Posterior vena cava (tissue), 2 donors: ENCODE measurements at regions not wholly inside any gene's neighbourhood (a gene's known extent, or its start where the extent isn't known, plus 50 kb on each side); places are given as distances from the start of the nearest gene placed in this dataset.
"Not testable (repeated sequence)": the region's sequence is repeated elsewhere in the genome, so short reads cannot be mapped to it uniquely, and the experiment has no call there.

Experiments used
- DNase-seq: peaks from one replicate; pipeline ENCODE4 v3.0.0-alpha.2; 2020; ENCODE audit warnings: low spot score
- intact Hi-C, 2 donors: fragments of 100-400 bp; cut with DNase I; formaldehyde crosslinking; loops; one replicate each; pipeline versions ENCODE4 v1.14.1 to v1.14.2; 2022 to 2023
- donor health status: DM: yes; HTN: yes; CAD: no.
- donor health status: DM: yes; HTN: yes; CAD: no.

- no peak for DNase-seq
- intact Hi-C loops: no loop called here
Measured at GRCh38 chr17:11182430-11182829, 58.6 kb upstream of the SHISA6 start.

GRCh38 chr17:11178581-11178980 lies 62.4 kb upstream of the SHISA6 start:
- DNase-seq: no peak
- intact Hi-C loops: no loop called here

GRCh38 chr17:11177340-11177739 lies 63.7 kb upstream of the SHISA6 start:
- DNase-seq: no peak
- intact Hi-C loops: no loop called here

- intact Hi-C loops: no loop called here
- DNase-seq: no peak
Measured at GRCh38 chr17:11176549-11176948, 64.5 kb upstream of the SHISA6 start.

GRCh38 chr17:11170881-11171280 lies 70.1 kb upstream of the SHISA6 start:
- no peak for DNase-seq
- intact Hi-C loops: no loop called here

GRCh38 chr17:11151818-11152425 lies 89.1 kb upstream of the SHISA6 start:
- no peak for DNase-seq
- intact Hi-C loops: no loop called here

GRCh38 chr17:11150906-11151511 lies 90.0 kb upstream of the SHISA6 start:
- intact Hi-C loops, DNase-seq: not testable (repeated sequence)

- intact Hi-C loops: no loop called here
- DNase-seq: no peak
Measured at GRCh38 chr17:11144358-11145233, 96.4 kb upstream of the SHISA6 start.

- intact Hi-C loops: no loop called here
- DNase-seq: no peak
Measured at GRCh38 chr17:11142231-11142630, 98.8 kb upstream of the SHISA6 start.

- intact Hi-C loops: no loop called here
- no peak for DNase-seq
Measured at GRCh38 chr17:11140501-11140900, 100.5 kb upstream of the SHISA6 start.

GRCh38 chr17:11140043-11140442 lies 101.0 kb upstream of the SHISA6 start:
- intact Hi-C loops: no loop called here

GRCh38 chr17:11138023-11138422 lies 103.0 kb upstream of the SHISA6 start:
- DNase-seq: no peak
- intact Hi-C loops: no loop called here

More at GRCh38 chr17:11140043-11140442, 101.0 kb upstream of the SHISA6 start:
- no peak for DNase-seq

GRCh38 chr17:11135819-11136218 lies 105.2 kb upstream of the SHISA6 start:
- DNase-seq: no peak

GRCh38 chr17:11130367-11130766 lies 110.6 kb upstream of the SHISA6 start:
- DNase-seq: no peak
- intact Hi-C loops: no loop called here

More at GRCh38 chr17:11135819-11136218, 105.2 kb upstream of the SHISA6 start:
- intact Hi-C loops: no loop called here

- DNase-seq: peak; percentile 82
- intact Hi-C loops: no loop called here
Measured at GRCh38 chr17:11122908-11123307, 118.1 kb upstream of the SHISA6 start.

GRCh38 chr17:11121341-11121985 lies 119.5 kb upstream of the SHISA6 start:
- intact Hi-C loops: no loop called here
- DNase-seq: no peak

- no peak for DNase-seq
- intact Hi-C loops: no loop called here
Measured at GRCh38 chr17:11109106-11109505, 131.9 kb upstream of the SHISA6 start.

GRCh38 chr17:11105141-11105540 lies 135.9 kb upstream of the SHISA6 start:
- DNase-seq: no peak
- intact Hi-C loops: no loop called here

GRCh38 chr17:11097121-11097520 lies 143.9 kb upstream of the SHISA6 start:
- no peak for DNase-seq
- intact Hi-C loops: no loop called here

- intact Hi-C loops: loop anchor here in 1 of 2 donors (5.0 kb wide), 1 partner anchor 1953 kb away; no protein-coding TSS in a partner anchor
Measured at GRCh38 chr17:11094331-11094730, 146.7 kb upstream of the SHISA6 start.

More at GRCh38 chr17:11094331-11094730, 146.7 kb upstream of the SHISA6 start:
- no peak for DNase-seq
